ENCODE measurements at regions not wholly inside any gene's neighbourhood (a gene's known extent, or its start where the extent isn't known, plus 50 kb on each side); places are given as distances from the start of the nearest gene placed in this dataset.

DNA sequence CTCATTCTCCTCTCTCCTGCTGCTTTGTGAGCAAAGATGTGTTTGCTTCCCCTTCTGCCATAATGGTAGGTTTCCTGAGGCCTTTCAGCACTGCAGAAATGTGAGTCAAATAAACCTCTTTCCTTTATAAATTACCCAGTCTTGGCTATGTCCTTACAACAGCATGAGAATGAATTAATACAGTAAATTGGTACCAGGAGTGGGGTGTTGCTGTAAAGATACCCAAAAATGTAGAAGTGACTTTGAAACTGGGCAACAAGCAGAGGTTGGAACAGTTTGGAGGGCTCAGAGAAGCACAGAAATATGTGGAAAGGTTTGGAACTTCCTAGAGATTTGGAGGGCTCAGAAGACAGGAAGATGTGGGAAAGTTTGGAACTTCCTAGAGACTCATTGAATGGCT, 388.7 kb upstream of the GHITM start:
- Histone ChIP-seq H2BK5ac (ENCODE audit: low read depth, low read length) (no peak overlapping the region), H3K36me3 (ENCODE audit: control insufficient read depth in 2 of 4, insufficient read depth in 4 of 4, low read length in 3 of 4) (no peaks in the 10 kb centered on the region; a peak in 1 of 8 replicates), H3K4me1 (replicated peaks in 1 of 4; ENCODE audit: control insufficient read depth in 3 of 4, insufficient read depth in 4 of 4, low read length in 3 of 4) (no peaks in the 10 kb centered on the region), H4K8ac (ENCODE audit: extremely low read depth, insufficient read depth, low read length) (no peak overlapping the region), H2AFZ (ENCODE audit: low read length) (no peak overlapping the region), H3K23ac (ENCODE audit: insufficient read length) (no peak overlapping the region), H3K9ac (replicated peaks in 1 of 4; ENCODE audit: extremely low read depth in 1 of 4, low read depth in 3 of 4, low read length in 3 of 4) (no peak overlapping the region), H2BK120ac (replicated peaks; ENCODE audit: low read depth, low read length) (no peak overlapping the region), H3K27me3 (replicated peaks in 1 of 4; ENCODE audit: control insufficient read depth in 3 of 4, extremely low read depth in 1 of 4, insufficient read depth in 3 of 4, low read length in 3 of 4) (no peaks in the 10 kb centered on the region), H3K4me2 (ENCODE audit: insufficient read depth in 1 of 2, low read depth in 2 of 2, low read length in 2 of 2) (no peak overlapping the region), H2BK12ac (ENCODE audit: low read depth, low read length) (no peak overlapping the region), H3K18ac (ENCODE audit: extremely low read depth, low read length) (no peak overlapping the region), H3K9me3 (ENCODE audit: insufficient read depth in 2 of 2, low read depth in 1 of 2, low read length in 1 of 2) (peaks cover 33 to 49% of the 10 kb centered on the region in 2 experiments), H3K14ac (ENCODE audit: insufficient read length) (no peak overlapping the region), H3K23me2 (ENCODE audit: low read depth, low read length) (no peaks in the 10 kb centered on the region), H2AK5ac (ENCODE audit: low read depth, low read length) (no peak overlapping the region), H3K56ac (replicated peaks; ENCODE audit: insufficient read length, low read depth, low read length) (no peak overlapping the region), H3K79me1 (ENCODE audit: low read depth, low read length) (no peaks in the 10 kb centered on the region), H3K4ac (replicated peaks; ENCODE audit: insufficient read length, low read depth, low read length) (no peak overlapping the region), H3K4me3 (ENCODE audit: extremely low read depth in 1 of 4, insufficient read depth in 2 of 4, low read depth in 3 of 4, low read length in 4 of 4) (no peak overlapping the region), H4K20me1 (replicated peaks in 1 of 2; ENCODE audit: control insufficient read depth in 1 of 2, insufficient read depth in 2 of 2, low read length in 2 of 2) (no peaks in the 10 kb centered on the region), H3K79me2 (ENCODE audit: control insufficient read depth in 1 of 2, insufficient read depth in 2 of 2, low read length in 2 of 2) (no peaks in the 10 kb centered on the region), H3K27ac (ENCODE audit: low read depth, low read length) (no peak overlapping the region), H2BK15ac (ENCODE audit: low read length) (no peak overlapping the region), H4K91ac (replicated peaks; ENCODE audit: insufficient read length, low read length) (no peak overlapping the region), H4K5ac (ENCODE audit: insufficient read length, low read depth, low read length) (no peak overlapping the region), H2BK20ac (ENCODE audit: low read length) (no peak overlapping the region)
- ChIA-PET CTCF (ENCODE audit: partially characterized antibody) (no interaction called here), POLR2A (ENCODE audit: partially characterized antibody) (no interaction called here)
- no peak for DNase-seq (ENCODE audit: low read depth in 1 of 2, low spot score in 2 of 2)
- FAIRE-seq, result no peak
- TF ChIP-seq SRF (IDR thresholded peaks at IDR 0.05; ENCODE audit: low read depth, low read length) (no peak), SIN3A (conservative IDR thresholded peaks at IDR 0.05 in 1 of 2, IDR thresholded peaks at IDR 0.05 in 1 of 2; ENCODE audit: low read depth in 1 of 2, low read length in 2 of 2) (no peak)
